Mesothelial cell of epicardium (in vitro differentiated cells): ENCODE measurements at regions not wholly inside any gene's neighbourhood (a gene's known extent, or its start where the extent isn't known, plus 50 kb on each side); places are given as distances from the start of the nearest gene placed in this dataset.

Source experiments
- DNase-seq, 2 experiments: peaks; one replicate each; pipeline ENCODE4 v3.0.0; 2021; ENCODE audit warnings: low spot score in 2 of 2; ENCODE audit not compliant: unreplicated experiment in 2 of 2
- H3K27ac Mint-ChIP-seq: 2 replicates; pipeline ENCODE4 v1.8.0; 2021; ENCODE audit warnings: mixed read lengths
- H3K27me3 Mint-ChIP-seq: 2 replicates; pipeline ENCODE4 v1.8.0; 2021; ENCODE audit warnings: low read depth, mixed read lengths
- H3K36me3 Mint-ChIP-seq: 2 replicates; pipeline ENCODE4 v1.8.0; 2021; ENCODE audit warnings: mixed read lengths
- H3K4me1 Mint-ChIP-seq: 2 replicates; pipeline ENCODE4 v1.8.0; 2021; ENCODE audit warnings: mixed read lengths
- H3K4me3 Mint-ChIP-seq: 2 replicates; pipeline ENCODE4 v1.8.0; 2021; ENCODE audit warnings: mild to moderate bottlenecking, moderate library complexity, mixed read lengths
- H3K9me3 Mint-ChIP-seq: 2 replicates; pipeline ENCODE4 v1.8.0; 2021; ENCODE audit warnings: mixed read lengths
- CTCF ChIP-seq: fragments of 200-600 bp; sonication (generic); IDR thresholded peaks from one replicate; pipeline ENCODE4 v1.5.0; 2021; ENCODE audit warnings: antibody characterized with exemption; ENCODE audit not compliant: unreplicated experiment

GRCh38 chr13:83009987-83010386 lies 872.3 kb downstream of the SLITRK1 start:
- no peak for TF ChIP-seq CTCF

GRCh38 chr13:83008212-83008929 lies 873.9 kb downstream of the SLITRK1 start:
- no peak overlapping the region for H3K4me3 Mint-ChIP-seq
- H3K4me1 Mint-ChIP-seq: peaks cover 9% of the 10 kb centered on the region
- no peaks in the 10 kb centered on the region for H3K27me3 Mint-ChIP-seq
- no peak for DNase-seq
- H3K9me3 Mint-ChIP-seq: peaks cover 3% of the 10 kb centered on the region
- H3K27ac Mint-ChIP-seq: no peak overlapping the region
- TF ChIP-seq CTCF: no peak
- no peaks in the 10 kb centered on the region for H3K36me3 Mint-ChIP-seq

More at GRCh38 chr13:83009987-83010386, 872.3 kb downstream of the SLITRK1 start:
- Mint-ChIP-seq H3K27me3 (no peaks in the 10 kb centered on the region), H3K9me3 (peaks cover 3% of the 10 kb centered on the region), H3K36me3 (no peaks in the 10 kb centered on the region), H3K4me3 (no peak overlapping the region), H3K4me1 (peaks cover 9% of the 10 kb centered on the region), H3K27ac (no peak overlapping the region)
- no peak for DNase-seq

GRCh38 chr13:83007226-83007625 lies 875.0 kb downstream of the SLITRK1 start:
- Mint-ChIP-seq H3K27ac (no peak overlapping the region), H3K4me3 (no peak overlapping the region)
- TF ChIP-seq CTCF: no peak

GRCh38 chr13:83003185-83003584 lies 879.1 kb downstream of the SLITRK1 start:
- Mint-ChIP-seq H3K4me3 (no peak overlapping the region), H3K4me1 (peaks cover 7% of the 10 kb centered on the region), H3K27me3 (no peaks in the 10 kb centered on the region), H3K36me3 (no peaks in the 10 kb centered on the region), H3K9me3 (peaks cover 8% of the 10 kb centered on the region), H3K27ac (no peak overlapping the region)
- no peak for DNase-seq
- TF ChIP-seq CTCF: no peak

More at GRCh38 chr13:83007226-83007625, 875.0 kb downstream of the SLITRK1 start:
- DNase-seq: no peak
- Mint-ChIP-seq H3K9me3 (peaks cover 3% of the 10 kb centered on the region), H3K4me1 (peaks cover 9% of the 10 kb centered on the region), H3K27me3 (no peaks in the 10 kb centered on the region), H3K36me3 (no peaks in the 10 kb centered on the region)

- no peak for DNase-seq
- H3K4me3 Mint-ChIP-seq: no peak overlapping the region
- H3K27ac Mint-ChIP-seq: no peak overlapping the region
- H3K27me3 Mint-ChIP-seq: no peaks in the 10 kb centered on the region
- no peaks in the 10 kb centered on the region for H3K4me1 Mint-ChIP-seq
- no peaks in the 10 kb centered on the region for H3K36me3 Mint-ChIP-seq
- no peaks in the 10 kb centered on the region for H3K9me3 Mint-ChIP-seq
- no peak for TF ChIP-seq CTCF
Measured at GRCh38 chr13:82993417-82993816, 888.9 kb downstream of the SLITRK1 start.
